Pancreas (tissue), 10 donors: ENCODE measurements at regions not wholly inside any gene's neighbourhood (a gene's known extent, or its start where the extent isn't known, plus 50 kb on each side); places are given as distances from the start of the nearest gene placed in this dataset.

ENCODE experiments used
- ATAC-seq, 4 donors: fragments of 200-7000 bp; cut with Tn5 transposase; one replicate each; pipeline versions ENCODE4 v1.8.0 to v1.9.1; 2020; ENCODE audit warnings: mild to moderate bottlenecking in 4 of 4, moderate library complexity in 4 of 4
- DNase-seq, 6 donors: peaks; one replicate each; pipeline ENCODE4 v3.0.0-alpha.2; 2020
- FAIRE-seq: peaks from 2 replicates; lab custom pipeline; 2012; peaks lifted over from hg19 to GRCh38; lab: Jason Lieb, UNC
- H3K27ac ChIP-seq, 4 donors: fragments of 200-600 bp; sonication (generic); 1 replicate in 3 of 4; 2 replicates in 1 of 4; pipeline versions ENCODE4 v1.5.0 to v1.8.0; 2020
- H3K27me3 ChIP-seq, 4 donors: fragments of 200-600 bp; one replicate each; pipeline ENCODE4 v1.8.0; 2021
- H3K36me3 ChIP-seq, 3 donors: fragments of 200-600 bp; sonication (generic) in 1 of 3; one replicate each; pipeline versions ENCODE4 v1.5.0 to v1.8.0; 2020 to 2021
- H3K4me1 ChIP-seq, 3 donors: fragments of 200-600 bp; one replicate each; pipeline ENCODE4 v1.8.0; 2021
- H3K4me3 ChIP-seq, 4 donors: fragments of 200-600 bp; sonication (generic) in 2 of 4; one replicate each; pipeline versions ENCODE4 v1.5.0 to v1.8.0; 2020 to 2021
- H3K9me3 ChIP-seq, 4 donors: fragments of 200-600 bp; one replicate each; pipeline ENCODE4 v1.8.0; 2021
- CTCF ChIP-seq, 4 donors: fragments of 200-600 bp; sonication (generic) in 3 of 4; IDR thresholded peaks; one replicate each; pipeline versions ENCODE4 v1.5.0 to v1.8.0; 2021; ENCODE audit warnings: antibody characterized with exemption in 4 of 4
- WGBS, 2 donors: extraction: QIAGEN DNeasy Blood & Tissue Kit; methylation state at CpG; one replicate each; pipeline ENCODE4 v1.1.7; 2013; 5-methylcytosine and 5-hydroxymethylcytosine counted together
- intact Hi-C, 3 donors: fragments of 100-400 bp; cut with DNase I; formaldehyde crosslinking; loops; one replicate each; pipeline versions ENCODE4 v1.11.1 to v1.14.2; 2022
- donor health status: healthy with polysubstance abuse.
- donor health status: DM: no; HTN: no; CAD: no; lungs with moderate emphysema.
- donor health status: DM: no; HTN: no; CAD: no.
- donor health status: control.
- donor health status: control.
- donor health status: Bipolar disorder and iron deficiency.
- donor health status: DM: yes; HTN: yes; CAD: no.
- donor health status: DM: no; HTN: no; CAD: no.
- donor health status: DM: no; HTN: no; CAD: no.
- donor health status: DM: yes; HTN: yes; CAD: no.

GRCh38 chr2:215699018-215699417 lies 263.1 kb upstream of the FN1 start:
- Histone ChIP-seq H3K4me3 (no peak overlapping the region), H3K27ac (no peak overlapping the region), H3K27me3 (no peaks in the 10 kb centered on the region), H3K4me1 (no peaks in the 10 kb centered on the region), H3K9me3 (no peaks in the 10 kb centered on the region), H3K36me3 (no peaks in the 10 kb centered on the region)
- no peak for TF ChIP-seq CTCF (IDR thresholded peaks at IDR 0.05)
- DNase-seq (no peak), ATAC-seq (no peak), FAIRE-seq (no peak)
- intact Hi-C loops = no loop called here
- WGBS, 2 donors = 65 to 70% methylated on average over 2 of the region's 2 CpGs

- 69 to 76% methylated on average over 2 of the region's 2 CpGs for WGBS, 2 donors
These were observed 262.7 kb upstream of the FN1 start for GRCh38 chr2:215698566-215698965.

GRCh38 chr2:215697496-215697895 lies 261.6 kb upstream of the FN1 start:
- TF ChIP-seq CTCF (IDR thresholded peaks at IDR 0.05) = no peak
- Histone ChIP-seq H3K9me3 (no peaks in the 10 kb centered on the region), H3K4me3 (no peak overlapping the region), H3K27ac (no peak overlapping the region), H3K4me1 (no peaks in the 10 kb centered on the region), H3K27me3 (no peaks in the 10 kb centered on the region), H3K36me3 (no peaks in the 10 kb centered on the region)
- DNase-seq = no peak
- no peak for ATAC-seq
- intact Hi-C loops = no loop called here
- WGBS, 2 donors = 49 to 50% methylated on average over 6 of the region's 6 CpGs
- FAIRE-seq = no peak

More at GRCh38 chr2:215698566-215698965, 262.7 kb upstream of the FN1 start:
- Histone ChIP-seq H3K4me3 (no peak overlapping the region), H3K36me3 (no peaks in the 10 kb centered on the region), H3K4me1 (no peaks in the 10 kb centered on the region), H3K27me3 (no peaks in the 10 kb centered on the region), H3K27ac (no peak overlapping the region), H3K9me3 (no peaks in the 10 kb centered on the region)
- no peak for TF ChIP-seq CTCF (IDR thresholded peaks at IDR 0.05)
- DNase-seq = no peak
- intact Hi-C loops = no loop called here
- ATAC-seq = no peak
- no peak for FAIRE-seq

- intact Hi-C loops = no loop called here
- no peak for DNase-seq
- no peaks in the 10 kb centered on the region for H3K36me3 ChIP-seq
- peak in 2 of 4 donors; percentile 26 to 31 for ATAC-seq
- no peak overlapping the region for H3K4me3 ChIP-seq
- TF ChIP-seq CTCF (IDR thresholded peaks at IDR 0.05) = no peak
- H3K9me3 ChIP-seq = no peaks in the 10 kb centered on the region
- no peak for FAIRE-seq
- no peaks in the 10 kb centered on the region for H3K27me3 ChIP-seq
- H3K27ac ChIP-seq = no peak overlapping the region
- WGBS, 2 donors = 82 to 89% methylated on average over 2 of the region's 2 CpGs
- H3K4me1 ChIP-seq = no peaks in the 10 kb centered on the region
These were observed 261.1 kb upstream of the FN1 start for GRCh38 chr2:215697003-215697402.

GRCh38 chr2:215695861-215696260 lies 260.0 kb upstream of the FN1 start:
- no peaks in the 10 kb centered on the region for H3K9me3 ChIP-seq
- DNase-seq (no peak), ATAC-seq (no peak), FAIRE-seq (no peak)
- no peak for TF ChIP-seq CTCF (IDR thresholded peaks at IDR 0.05)
- H3K27me3 ChIP-seq = no peaks in the 10 kb centered on the region
- WGBS, 2 donors = 62 to 79% methylated on average over 4 of the region's 4 CpGs
- H3K4me1 ChIP-seq = no peaks in the 10 kb centered on the region
- intact Hi-C loops = no loop called here
- H3K4me3 ChIP-seq = no peak overlapping the region
- no peaks in the 10 kb centered on the region for H3K36me3 ChIP-seq
- H3K27ac ChIP-seq = no peak overlapping the region
